Occipital lobe (tissue), 1 donor: ENCODE measurements at regions not wholly inside any gene's neighbourhood (a gene's known extent, or its start where the extent isn't known, plus 50 kb on each side); places are given as distances from the start of the nearest gene placed in this dataset.

Experiments used
- DNase-seq: peaks from one replicate; lab custom pipeline; 2025; lab: John Stamatoyannopoulos, UW

DNA sequence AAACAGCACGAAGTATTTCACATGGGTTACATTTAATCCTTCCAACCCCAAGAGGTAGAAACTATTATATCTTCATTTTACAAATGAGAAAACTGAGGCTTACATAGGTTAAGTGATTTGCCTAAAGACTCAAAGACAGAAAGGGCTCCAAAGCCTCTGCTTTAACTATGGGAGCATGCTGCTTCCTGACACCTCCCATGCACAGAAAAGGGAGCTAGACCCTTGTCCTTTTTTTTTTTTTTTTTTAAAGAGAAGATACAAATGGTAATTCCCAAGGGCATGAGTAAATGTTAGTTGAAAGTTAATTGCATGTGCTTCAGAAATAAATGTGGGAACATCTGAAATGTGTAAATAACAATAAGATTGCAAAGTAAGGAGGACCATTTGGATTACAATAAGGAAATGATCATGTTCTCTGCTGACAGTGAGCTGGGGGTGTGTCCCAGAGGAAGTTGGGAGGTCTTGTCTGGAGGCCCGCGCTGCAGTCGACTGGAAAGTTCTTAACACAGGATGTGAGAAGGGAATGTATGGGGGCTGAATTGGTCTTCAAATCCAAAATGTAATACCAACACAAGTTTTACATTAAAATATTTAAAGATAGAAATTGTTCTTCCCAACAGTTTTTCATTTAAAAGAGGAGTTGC, 500.3 kb downstream of the KLF12 start:
- DNase-seq, result no peak

DNA sequence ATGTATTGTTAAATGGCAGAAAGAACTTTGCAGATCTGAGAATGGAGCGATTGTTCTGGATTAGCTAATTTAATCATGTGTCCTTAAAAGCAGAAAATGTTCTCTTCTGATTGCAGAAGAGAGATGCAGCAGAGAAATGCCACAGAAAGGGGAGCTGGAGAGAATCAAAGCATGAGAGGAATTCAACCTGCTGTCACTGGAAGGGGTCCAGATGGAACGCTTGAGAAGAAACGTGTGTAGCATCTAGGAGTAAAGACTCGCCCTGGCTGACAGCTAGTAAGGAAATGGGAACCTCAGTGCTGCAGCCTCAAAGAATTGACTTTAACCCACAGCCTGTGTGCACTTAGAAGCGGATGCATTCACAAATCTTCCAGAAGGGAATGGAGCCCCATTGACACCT, 502.8 kb downstream of the KLF12 start:
- DNase-seq, result no peak

DNA sequence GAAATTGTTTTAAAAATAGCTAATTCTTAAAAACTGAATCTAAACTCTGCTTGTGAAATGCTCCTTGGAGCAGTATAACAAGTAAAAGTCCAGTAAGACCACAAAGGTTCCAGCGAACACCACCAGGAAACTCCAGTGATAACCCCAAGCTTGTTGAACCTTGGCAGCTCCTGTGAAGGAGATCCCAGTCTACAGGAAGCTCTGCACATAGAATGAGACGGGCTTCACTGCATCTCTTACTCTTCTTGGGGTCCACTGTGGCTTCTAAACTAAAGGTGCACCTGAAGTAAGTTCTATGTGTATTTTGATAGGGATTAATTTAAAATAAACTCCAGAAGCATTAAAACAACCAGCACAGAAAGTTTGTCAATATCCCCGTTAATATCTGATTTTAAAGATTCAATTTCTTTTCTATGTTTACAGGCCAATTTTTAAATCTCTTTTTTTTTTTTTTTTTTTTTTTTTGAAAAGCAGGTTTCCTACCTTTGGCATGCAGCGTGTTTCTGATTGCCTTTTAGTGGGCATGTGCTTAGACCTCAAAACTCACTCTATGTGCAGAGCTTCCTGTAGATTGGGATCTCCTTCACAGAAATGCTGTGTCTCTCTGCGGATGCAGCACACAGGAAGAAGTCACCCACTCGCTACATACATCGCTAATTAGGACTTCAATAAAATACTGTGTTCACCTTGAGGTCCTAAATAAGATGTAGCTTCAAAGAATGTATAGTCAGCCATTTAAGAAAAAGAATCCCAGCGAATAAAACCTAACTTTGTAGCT, 508.5 kb downstream of the KLF12 start:
- DNase-seq, result no peak

DNA sequence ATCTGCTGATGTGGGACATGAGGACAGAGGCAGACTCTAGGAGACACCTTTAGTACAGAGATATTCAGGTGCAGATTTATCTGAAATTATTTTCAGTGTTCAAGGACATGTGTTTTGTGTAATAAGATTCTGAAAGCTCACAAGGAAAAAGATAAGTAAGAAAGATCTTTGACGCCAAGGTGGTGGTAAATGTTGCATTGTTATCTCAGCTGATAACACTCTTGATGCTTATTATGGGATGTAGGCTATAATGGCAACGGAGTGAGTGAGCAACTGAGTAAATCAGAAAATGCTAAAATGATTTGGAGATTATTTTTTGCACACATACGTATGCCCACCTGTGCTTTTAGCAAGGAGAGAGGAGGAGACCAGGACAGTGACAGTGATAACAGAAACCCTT, 510.9 kb downstream of the KLF12 start:
- no peak for DNase-seq

DNA sequence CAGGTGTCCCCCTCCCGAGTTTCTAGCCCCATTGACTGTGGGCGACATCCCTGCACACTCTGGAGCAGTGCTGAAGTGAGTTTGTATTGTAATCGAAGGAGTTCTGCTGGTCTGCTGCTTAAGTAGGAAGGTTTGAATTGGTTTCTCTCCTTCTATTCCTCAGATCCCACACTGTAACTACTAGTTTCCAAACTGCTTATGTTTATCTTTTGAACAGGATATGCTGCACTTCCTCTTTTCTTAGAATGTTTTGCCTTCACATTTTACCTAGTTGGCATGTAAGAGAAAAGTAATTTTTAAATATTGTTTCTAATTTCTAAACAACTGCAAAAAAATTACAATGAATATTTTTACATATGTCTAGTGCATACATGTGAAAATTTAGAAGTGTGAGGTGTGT, 511.8 kb downstream of the KLF12 start:
- DNase-seq, result no peak

DNA sequence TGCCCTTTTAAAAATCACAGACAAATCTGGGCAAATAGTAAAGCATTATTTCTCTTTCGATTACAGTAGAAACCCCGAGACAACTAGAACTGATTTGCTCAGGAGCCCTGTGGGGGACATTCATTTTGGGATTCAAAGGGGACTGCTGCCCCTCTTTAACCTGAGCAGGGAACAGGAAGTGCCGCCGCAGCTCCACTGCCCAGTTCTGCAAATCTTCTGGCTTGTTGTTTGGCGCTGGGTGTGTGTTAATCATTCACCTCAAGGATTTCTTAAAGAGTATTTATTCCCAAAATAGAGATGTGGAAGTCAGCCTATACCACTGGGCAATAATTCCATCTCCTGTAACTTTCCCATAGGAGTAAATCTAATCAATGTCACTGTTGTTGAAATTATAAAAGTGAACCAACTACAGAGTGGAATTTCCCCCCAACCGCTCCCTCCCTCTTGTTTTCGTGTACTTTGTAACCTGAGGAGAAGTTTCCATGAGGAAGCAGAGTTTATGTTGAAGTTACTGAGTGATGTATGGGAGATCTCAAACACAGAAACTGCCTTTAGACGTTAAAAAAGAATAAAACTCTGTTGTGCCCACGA, 515.8 kb downstream of the KLF12 start:
- no peak for DNase-seq

DNA sequence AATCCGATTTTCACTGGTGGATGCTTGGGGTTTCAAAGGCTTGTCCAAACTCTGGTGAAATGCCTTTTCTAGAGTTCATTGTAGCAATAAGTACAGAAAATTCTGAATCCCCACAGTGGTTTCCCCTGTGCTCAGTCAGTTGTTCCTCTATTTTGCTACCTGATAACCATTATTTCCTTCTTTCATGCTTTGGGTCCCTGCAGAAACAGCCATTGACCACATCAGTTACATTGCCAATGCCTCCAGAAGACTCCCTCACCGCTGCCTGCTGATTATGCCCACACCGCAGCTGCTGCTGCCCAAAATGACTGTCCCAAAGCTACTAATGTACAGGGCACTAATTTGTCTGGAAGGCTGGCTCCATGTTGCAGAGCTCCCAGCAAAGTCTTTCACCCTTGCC, 517.3 kb downstream of the KLF12 start:
- DNase-seq, result no peak

DNA sequence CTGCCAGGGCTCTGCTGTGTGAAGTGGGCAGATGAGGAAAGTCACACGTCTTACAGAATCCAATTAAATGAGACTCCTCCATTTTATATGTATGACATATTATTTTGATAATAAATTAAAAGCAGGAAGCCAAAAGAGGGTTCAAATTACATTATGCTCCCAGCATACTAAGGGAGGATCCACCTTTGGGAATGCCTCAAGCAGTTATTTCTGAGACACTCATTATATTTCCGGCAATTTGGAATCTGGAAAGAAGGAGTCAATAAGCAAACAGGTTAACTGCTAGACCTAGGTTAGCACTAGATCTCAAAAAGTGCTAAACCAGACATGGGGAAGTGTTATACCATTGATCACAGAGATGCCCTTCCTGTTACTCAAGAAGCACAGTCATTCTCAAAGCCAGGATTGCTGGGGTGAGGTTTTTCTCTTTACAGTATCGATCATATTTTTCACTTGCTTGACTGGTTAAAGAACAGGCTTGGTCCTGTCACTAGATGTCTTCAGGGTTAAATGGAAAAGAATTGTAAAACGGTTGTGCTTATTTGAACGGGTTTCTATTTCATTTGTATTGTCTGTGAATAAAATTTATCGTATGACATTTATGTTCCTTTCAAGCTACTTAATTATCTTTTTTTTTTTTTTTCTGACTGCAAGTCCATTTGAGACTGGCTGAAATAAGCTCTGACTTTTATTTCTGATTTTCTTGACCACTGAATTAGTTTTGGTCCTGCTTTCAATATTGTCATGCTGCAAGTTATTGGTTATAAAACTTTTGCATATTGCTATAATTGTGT, 523.2 kb downstream of the KLF12 start:
- DNase-seq, result no peak

DNA sequence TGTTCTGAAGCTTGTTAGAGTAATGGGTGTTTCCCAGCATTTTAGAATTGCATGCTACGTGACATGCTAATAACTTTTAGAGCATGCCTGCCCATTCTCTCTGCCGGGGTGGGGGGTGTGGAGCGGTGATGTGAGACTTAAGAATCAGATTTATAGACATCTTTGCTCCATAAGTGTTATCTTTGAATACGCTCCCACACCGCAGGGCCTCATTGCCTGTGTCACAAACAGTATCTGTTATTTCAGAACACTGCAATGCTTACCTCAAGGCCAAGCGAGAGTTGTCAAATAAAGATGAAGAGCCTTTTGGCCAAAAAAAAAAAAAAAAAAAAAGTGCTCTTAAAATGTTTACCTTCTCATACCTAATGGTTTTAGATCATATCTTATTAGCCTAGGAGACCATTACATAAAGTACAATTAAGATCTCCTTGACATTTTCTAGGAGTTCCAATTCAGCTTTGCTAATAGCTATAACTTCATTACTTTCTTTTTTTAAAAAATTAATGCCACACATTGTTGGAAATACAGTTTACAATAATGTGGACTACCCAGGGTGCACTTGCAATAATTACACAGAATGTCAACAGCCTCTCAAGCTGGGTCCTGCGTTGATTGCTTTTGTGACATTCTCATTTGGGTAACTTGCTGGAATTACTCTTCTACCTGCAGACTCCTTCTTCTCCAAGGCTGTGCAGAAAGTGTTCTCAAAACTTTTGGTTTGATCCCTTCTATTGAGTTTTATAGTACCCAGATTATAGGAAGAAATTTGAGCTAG, 525.3 kb downstream of the KLF12 start:
- DNase-seq, result no peak

DNA sequence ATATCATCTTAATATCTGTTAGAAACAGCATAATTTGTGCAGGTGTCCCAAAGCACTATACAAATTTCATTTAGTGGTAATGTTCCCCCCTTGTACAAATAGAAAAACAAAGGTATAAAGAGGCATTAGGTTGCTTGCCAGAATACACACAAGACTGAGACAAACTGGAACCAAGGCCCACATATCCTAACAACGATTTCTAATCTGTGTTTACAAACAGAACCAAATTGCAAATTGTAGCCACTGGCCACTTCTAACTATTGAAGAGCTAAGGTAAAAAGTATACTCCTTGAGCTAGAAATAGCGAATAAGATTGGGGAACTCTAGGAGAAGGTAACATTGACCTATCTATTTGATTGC, 526.1 kb downstream of the KLF12 start:
- DNase-seq, result no peak

DNA sequence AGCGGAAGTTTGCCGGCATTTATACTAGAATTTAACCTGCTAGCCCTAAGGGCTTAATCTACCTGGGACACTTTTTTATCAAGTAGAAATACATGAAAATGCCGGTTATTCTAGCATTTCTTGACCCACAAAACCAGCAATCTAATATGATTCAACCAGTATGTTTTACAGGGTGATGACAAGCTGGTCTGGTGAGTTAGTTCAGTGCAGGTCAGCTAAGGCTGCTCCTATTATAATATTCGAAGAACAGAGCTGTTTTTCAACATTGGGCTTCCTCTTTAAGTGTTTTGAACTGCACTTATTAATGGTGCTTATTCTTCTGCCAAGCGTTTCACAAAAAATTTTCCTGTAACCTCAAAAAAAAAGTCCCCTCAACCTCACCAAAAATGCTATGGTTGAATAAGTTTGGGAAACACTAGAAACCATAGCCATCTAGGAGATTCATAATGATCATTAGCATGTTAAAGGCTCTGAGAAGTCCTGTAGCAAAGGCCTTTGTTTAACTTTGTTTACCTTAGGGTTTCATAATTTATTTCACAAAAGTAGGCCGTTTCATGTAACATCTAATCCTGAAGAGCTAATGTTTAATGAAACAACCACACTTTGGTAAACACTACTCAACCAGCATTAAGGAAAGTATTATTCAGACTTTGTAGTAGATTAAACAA, 526.6 kb downstream of the KLF12 start:
- no peak for DNase-seq

DNA sequence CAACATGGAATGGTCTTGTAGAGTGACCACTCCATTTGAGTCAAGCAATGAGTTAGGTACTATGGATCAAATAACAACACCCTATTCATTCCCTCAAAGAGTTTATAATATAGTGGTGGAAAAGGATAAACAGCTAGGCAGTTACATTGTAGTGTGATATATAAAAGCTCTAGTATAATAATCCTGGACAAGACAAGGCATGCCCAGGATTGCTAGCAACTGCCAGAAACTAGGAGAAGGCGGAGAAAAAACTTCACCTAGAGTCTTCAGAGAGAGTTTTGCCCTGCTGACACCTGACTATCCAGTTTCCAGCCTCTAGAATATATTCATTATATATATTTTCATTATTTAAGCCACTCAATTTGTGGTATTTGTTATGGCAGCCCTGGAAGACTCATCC, 530.6 kb downstream of the KLF12 start:
- DNase-seq, result no peak

DNA sequence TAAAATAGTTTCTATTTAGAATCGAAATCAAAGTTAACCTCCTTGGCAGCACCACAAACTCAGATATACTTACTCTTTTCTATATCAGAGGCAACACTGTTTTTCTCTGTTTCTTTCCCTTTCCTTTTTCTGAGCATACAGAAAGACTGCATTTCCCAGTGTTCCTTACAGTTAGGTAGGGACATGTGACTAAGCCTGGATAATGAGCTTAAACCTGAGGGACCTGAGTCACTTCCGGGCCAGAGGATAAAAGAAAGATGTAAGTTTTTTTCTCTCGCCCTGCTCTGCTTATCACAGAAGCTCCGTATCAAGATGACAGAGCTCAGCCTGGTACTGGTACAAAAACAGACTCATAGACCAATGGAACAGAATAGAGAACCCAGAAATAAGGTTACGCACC, 531.9 kb downstream of the KLF12 start:
- no peak for DNase-seq

DNA sequence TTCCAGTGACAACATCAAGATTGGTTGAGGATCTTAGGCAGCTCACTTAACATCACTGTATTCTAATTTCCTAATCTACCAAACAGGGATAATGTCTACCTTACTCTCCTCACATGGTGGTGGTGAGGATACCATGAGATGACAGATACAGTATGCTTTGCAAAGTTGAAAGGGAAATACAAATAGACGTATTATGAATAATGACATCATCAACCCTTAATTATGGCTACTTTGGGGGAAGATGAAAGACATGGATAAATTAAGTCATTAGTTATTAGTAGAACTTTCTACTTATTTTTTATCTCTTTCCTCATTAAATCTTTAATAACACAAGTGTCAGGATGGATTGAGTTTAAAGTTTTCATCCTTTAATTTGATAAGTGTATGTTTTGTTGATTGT, 532.5 kb downstream of the KLF12 start:
- no peak for DNase-seq

DNA sequence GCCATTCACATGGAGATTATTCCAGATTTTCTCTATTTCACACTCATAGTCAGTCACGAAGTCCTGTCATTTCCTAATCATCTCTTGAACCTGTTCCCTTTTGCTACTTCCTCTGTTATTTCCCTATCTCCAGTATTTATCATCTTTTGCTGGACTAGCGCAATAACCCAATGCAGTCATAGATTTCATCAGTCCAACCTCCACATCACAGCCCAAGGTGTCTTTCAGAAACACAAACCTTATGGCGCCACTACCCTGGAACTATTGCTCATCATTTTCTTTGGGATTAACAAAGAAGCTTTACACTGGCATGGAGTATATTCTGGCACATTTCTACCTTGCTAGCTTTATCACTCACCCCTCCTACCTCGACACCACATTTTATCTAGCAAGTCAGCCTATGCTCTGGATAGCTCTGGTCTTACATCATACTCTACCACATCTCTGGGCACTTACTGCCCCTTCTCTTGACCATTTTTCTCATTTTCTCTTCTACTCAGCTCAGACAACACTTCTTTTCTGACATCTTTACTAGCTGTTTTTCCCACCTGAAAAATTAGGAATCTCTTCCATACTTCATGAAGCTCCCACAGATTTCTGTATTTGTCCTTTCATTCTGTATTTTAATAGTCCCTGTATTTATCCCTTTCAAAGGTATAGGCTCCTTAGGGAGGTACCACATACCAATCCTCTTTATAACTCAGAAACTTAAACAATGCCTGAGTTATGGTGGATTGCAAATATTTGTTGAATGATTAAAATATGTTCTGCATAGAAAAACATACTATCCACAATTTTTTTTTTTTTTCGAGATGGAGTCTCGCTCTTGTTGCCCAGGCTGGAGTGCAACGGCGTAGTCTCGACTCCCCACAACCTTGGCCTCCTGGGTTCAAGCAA, 534.7 kb downstream of the KLF12 start:
- no peak for DNase-seq

DNA sequence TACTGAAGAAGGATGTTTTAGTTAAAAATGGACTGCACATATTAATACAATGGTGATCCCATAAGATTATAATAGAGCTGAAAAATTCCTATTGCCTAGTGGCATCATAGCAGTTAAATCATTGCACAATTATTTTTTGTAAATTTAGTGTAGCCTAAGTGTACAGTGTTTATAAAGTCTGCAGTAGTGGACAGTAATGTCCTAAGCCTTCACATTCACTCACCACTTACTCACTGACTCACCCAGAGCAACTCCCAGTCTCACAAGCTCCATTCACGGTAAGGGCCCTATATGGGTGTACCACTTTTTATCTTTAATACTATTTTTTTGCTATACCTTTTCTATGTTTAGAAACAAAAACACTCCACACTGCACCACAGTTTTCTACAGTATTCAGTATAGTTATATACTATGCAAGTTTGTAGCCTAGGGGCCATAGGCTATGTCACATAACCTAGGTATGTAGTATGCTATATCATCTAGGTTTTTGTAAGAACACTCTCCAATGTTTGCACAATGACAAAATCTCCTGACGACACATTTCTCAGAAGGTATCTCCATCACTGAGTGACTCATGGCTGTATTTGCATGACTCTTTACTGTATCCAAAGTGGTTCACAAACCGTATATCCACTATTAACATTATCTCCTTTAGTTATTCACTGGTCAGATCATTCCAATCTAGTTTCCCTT, 536.0 kb downstream of the KLF12 start:
- no peak for DNase-seq

DNA sequence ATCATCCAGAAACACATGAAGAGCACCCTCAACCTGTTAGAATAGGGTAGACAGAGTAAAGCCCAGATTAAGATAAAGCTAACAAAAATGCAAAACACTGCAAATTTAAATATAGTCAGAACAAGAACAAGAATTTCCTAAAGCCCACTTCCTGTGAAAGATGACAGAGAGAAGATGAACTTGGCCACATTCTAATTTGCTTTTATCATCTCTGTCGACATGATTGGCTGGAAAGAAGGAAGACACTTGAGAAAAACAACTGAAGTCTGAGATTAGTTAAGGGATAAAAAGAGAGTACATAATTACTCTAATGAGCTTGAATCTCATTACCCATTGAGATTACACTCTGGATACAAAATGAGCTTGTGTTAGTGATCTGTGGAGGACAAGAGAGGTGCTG, 537.6 kb downstream of the KLF5 start:
- DNase-seq, result no peak

DNA sequence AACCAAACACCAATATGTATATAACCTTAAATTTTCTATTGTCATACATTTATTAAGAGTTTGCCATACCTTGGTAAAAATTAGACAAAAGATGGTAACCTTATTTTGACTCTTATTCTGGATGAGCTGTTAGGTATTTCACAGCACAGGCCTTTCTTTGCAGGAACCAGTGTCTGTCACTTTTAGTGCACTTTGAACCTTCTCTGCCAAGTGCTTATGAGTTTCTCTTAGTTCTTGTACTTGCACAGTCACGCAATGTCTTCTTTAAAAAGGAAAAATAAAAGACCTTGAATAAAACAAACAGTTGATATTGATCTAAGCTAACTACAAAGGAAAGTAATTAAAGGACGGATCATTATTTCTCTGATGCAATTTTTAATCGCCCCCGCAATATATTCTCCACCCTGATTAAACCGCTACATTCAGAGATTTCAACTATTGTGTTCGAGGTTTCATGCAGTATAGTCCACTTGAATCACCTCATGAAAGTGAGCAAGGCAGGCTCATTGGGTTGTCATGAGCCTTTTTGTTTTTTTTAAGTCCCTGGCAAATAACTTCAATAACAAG, 534.5 kb downstream of the KLF5 start:
- no peak for DNase-seq

DNA sequence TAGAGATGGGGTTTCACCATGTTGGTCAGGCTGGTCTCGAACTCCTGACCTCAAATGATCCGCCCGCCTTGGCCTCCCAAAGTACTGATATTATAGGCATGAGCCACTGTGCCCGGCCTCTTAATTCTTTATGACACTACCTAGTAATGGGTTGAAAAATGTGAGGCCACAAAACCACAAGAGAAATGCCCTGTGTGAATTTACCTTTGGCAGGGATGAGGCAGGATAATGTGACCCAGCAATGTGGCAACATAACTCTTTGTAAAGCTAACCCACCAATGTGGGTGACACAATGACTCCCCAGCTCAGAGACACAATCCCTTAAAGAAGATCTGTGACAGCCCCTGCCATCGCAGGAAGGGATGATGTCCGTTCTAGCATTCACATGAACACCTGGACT, 533.1 kb downstream of the KLF5 start:
- no peak for DNase-seq
